BJ (cell line): ENCODE measurements at regions not wholly inside any gene's neighbourhood (a gene's known extent, or its start where the extent isn't known, plus 50 kb on each side); places are given as distances from the start of the nearest gene placed in this dataset.

Experiments
- CTCF ChIA-PET: fragments of 350-600 bp; formaldehyde crosslinking; extraction: SDS; loops from one replicate; lab custom pipeline; 2021; ENCODE audit warnings: antibody characterized with exemption, inconsistent platforms; lab: Yijun Ruan, JAX
- POLR2A ChIA-PET: fragments of 300-600 bp; sonication (Branson Sonifier 250); formaldehyde crosslinking; extraction: SDS; loops from one replicate; lab custom pipeline; 2021; ENCODE audit warnings: antibody characterized with exemption; lab: Charles Lee
- DNase-seq: peaks from one replicate; pipeline ENCODE4 v3.0.0-alpha.2; 2011; ENCODE audit warnings: low read depth
- H3K27me3 ChIP-seq: 2 replicates; pipeline ENCODE4 v1.6.0; 2011; ENCODE audit warnings: low read length; ENCODE audit not compliant: control insufficient read depth, insufficient read depth
- H3K36me3 ChIP-seq: 2 replicates; pipeline ENCODE4 v1.5.1; 2011; ENCODE audit warnings: low read length; ENCODE audit not compliant: control insufficient read depth, insufficient read depth
- H3K4me3 ChIP-seq: 2 replicates; pipeline ENCODE4 v1.5.1; 2011; ENCODE audit warnings: low read depth, mild to moderate bottlenecking, control low read depth, low read length
- CTCF ChIP-seq: IDR thresholded peaks from 2 replicates; pipeline ENCODE4 v1.5.1; 2011; ENCODE audit warnings: low read depth, mild to moderate bottlenecking, control low read depth, inconsistent platforms, low read length, moderate library complexity; ENCODE audit not compliant: insufficient read depth

GRCh38 chr3:87625876-87626275, 349.5 kb upstream of the POU1F1 start:
- ChIA-PET CTCF (no interaction called here), POLR2A (no interaction called here)
- DNase-seq: no peak
- H3K27me3 ChIP-seq: no peaks in the 10 kb centered on the region
- H3K4me3 ChIP-seq: no peak overlapping the region
- no peak for TF ChIP-seq CTCF
- no peaks in the 10 kb centered on the region for H3K36me3 ChIP-seq

GRCh38 chr3:87624860-87625259, 348.5 kb upstream of the POU1F1 start:
- ChIA-PET CTCF (no interaction called here), POLR2A (no interaction called here)
- Histone ChIP-seq H3K36me3 (no peaks in the 10 kb centered on the region), H3K4me3 (no peak overlapping the region), H3K27me3 (no peaks in the 10 kb centered on the region)
- DNase-seq: no peak
- no peak for TF ChIP-seq CTCF

DNA sequence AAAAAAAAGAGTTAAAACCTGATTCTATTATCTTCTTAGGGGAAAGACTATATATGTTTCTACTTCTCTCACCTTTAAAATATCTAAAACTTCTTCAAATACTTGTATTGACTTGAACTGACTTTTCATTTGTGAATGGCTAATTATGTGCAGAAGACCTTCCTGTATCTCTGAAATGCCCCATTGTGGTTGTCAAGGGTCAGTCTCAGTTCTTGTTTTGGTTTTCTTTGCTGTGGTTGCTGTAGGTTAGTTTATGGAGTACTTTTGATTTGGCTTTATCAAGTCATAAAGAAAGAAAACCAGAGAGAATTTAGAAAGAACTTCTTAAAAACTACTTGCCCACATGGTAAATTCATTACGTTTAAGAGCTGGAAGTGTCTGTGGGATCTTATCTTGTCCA, 345.3 kb upstream of the POU1F1 start:
- H3K27me3 ChIP-seq: no peaks in the 10 kb centered on the region
- no peak for DNase-seq
- H3K4me3 ChIP-seq: no peak overlapping the region
- ChIA-PET POLR2A (no interaction called here), CTCF (no interaction called here)
- H3K36me3 ChIP-seq: no peaks in the 10 kb centered on the region
- TF ChIP-seq CTCF: no peak

- ChIA-PET CTCF (no interaction called here), POLR2A (no interaction called here)
- H3K27me3 ChIP-seq: no peaks in the 10 kb centered on the region
- no peak overlapping the region for H3K4me3 ChIP-seq
- no peak for DNase-seq
- no peaks in the 10 kb centered on the region for H3K36me3 ChIP-seq
- TF ChIP-seq CTCF: no peak
These were observed 339.1 kb upstream of the POU1F1 start for GRCh38 chr3:87615506-87615905.

- no peaks in the 10 kb centered on the region for H3K36me3 ChIP-seq
- H3K27me3 ChIP-seq: no peaks in the 10 kb centered on the region
- ChIA-PET POLR2A (no interaction called here), CTCF (no interaction called here)
- H3K4me3 ChIP-seq: no peak overlapping the region
- no peak for DNase-seq
- TF ChIP-seq CTCF: no peak
These were observed 338.6 kb upstream of the POU1F1 start for GRCh38 chr3:87614998-87615397.

- ChIA-PET POLR2A (no interaction called here), CTCF (no interaction called here)
- no peak for TF ChIP-seq CTCF
- DNase-seq: no peak
- Histone ChIP-seq H3K36me3 (no peaks in the 10 kb centered on the region), H3K4me3 (no peak overlapping the region), H3K27me3 (no peaks in the 10 kb centered on the region)
These were observed 330.9 kb upstream of the POU1F1 start for GRCh38 chr3:87607234-87607633.
